CD14-positive monocyte (primary cell): ENCODE measurements at regions not wholly inside any gene's neighbourhood (a gene's known extent, or its start where the extent isn't known, plus 50 kb on each side); places are given as distances from the start of the nearest gene placed in this dataset.

Experiments
- DNase-seq, 3 donors: peaks; one replicate each; pipeline ENCODE4 v3.0.0-alpha.2; 2011 to 2022
- H2AFZ ChIP-seq: 2 replicates; pipeline ENCODE4 v1.6.0; 2012; ENCODE audit warnings: mild to moderate bottlenecking, low read depth, low read length, inconsistent platforms; ENCODE audit not compliant: insufficient read depth, poor library complexity, severe bottlenecking
- H3K27ac ChIP-seq, 2 donors: 1 replicate in 1 of 2; 2 replicates in 1 of 2; pipeline ENCODE4 v1.5.1; 2012 to 2013; ENCODE audit warnings: low read length in 2 of 2, control low read depth in 1 of 2, inconsistent platforms in 1 of 2, low read depth in 1 of 2, mild to moderate bottlenecking in 1 of 2
- H3K27me3 ChIP-seq, 2 donors: one replicate each; pipeline versions ENCODE4 v1.6.0 to v1.6.1; 2011 to 2013; ENCODE audit warnings: low read length in 2 of 2; ENCODE audit not compliant: control insufficient read depth in 2 of 2, insufficient read depth in 2 of 2
- H3K36me3 ChIP-seq, 2 donors: replicated peaks in 1 of 2; 1 replicate in 1 of 2; 2 replicates in 1 of 2; pipeline versions ENCODE4 v1.5.1 to v1.6.1; 2012 to 2013; ENCODE audit warnings: low read length in 2 of 2, control low read depth in 1 of 2, inconsistent platforms in 1 of 2, mild to moderate bottlenecking in 1 of 2; ENCODE audit not compliant: insufficient read depth in 2 of 2, control insufficient read depth in 1 of 2
- H3K4me1 ChIP-seq, 2 donors: 1 replicate in 1 of 2; 2 replicates in 1 of 2; pipeline versions ENCODE4 v1.5.1 to v1.6.1; 2012 to 2013; ENCODE audit warnings: low read length in 2 of 2, control low read depth in 1 of 2, inconsistent platforms in 1 of 2, mild to moderate bottlenecking in 1 of 2, moderate library complexity in 1 of 2; ENCODE audit not compliant: insufficient read depth in 2 of 2, control insufficient read depth in 1 of 2
- H3K4me2 ChIP-seq: replicated peaks from 2 replicates; pipeline ENCODE3; 2012; ENCODE audit warnings: low read length, moderate library complexity, mild to moderate bottlenecking; ENCODE audit not compliant: poor library complexity, severe bottlenecking; ENCODE audit errors: extremely low read depth
- H3K4me3 ChIP-seq, 3 experiments: fragments of 200-600 bp in 1 of 3; sonication (generic) in 1 of 3; replicated peaks in 1 of 3; 1 replicate in 2 of 3; 2 replicates in 1 of 3; pipeline ENCODE4 v1.5.1; 2011 to 2013; ENCODE audit warnings: low read length in 3 of 3, mild to moderate bottlenecking in 3 of 3, control low read depth in 2 of 3, low read depth in 2 of 3, inconsistent platforms in 1 of 3, moderate library complexity in 1 of 3
- H3K79me2 ChIP-seq: 2 replicates; pipeline ENCODE4 v1.6.0; 2012; ENCODE audit warnings: mild to moderate bottlenecking, control low read depth, inconsistent platforms, low read length, moderate library complexity; ENCODE audit not compliant: insufficient read depth
- H3K9ac ChIP-seq: 2 replicates; pipeline ENCODE4 v1.6.0; 2017; ENCODE audit warnings: low read length, mild to moderate bottlenecking; ENCODE audit not compliant: insufficient read depth, poor library complexity, severe bottlenecking
- H3K9me3 ChIP-seq, 2 donors: replicated peaks in 1 of 2; 1 replicate in 1 of 2; 2 replicates in 1 of 2; pipeline versions ENCODE4 v1.5.1 to v1.6.1; 2012 to 2013; ENCODE audit warnings: low read length in 2 of 2, control low read depth in 1 of 2; ENCODE audit not compliant: control insufficient read depth in 1 of 2, insufficient read depth in 1 of 2
- H4K20me1 ChIP-seq: 2 replicates; pipeline ENCODE4 v1.6.0; 2012; ENCODE audit warnings: mild to moderate bottlenecking, low read length, control low read depth, moderate library complexity; ENCODE audit not compliant: insufficient read depth
- H3K27ac Mint-ChIP-seq, 7 donors: one replicate each; pipeline ENCODE4 v1.8.0; 2020; ENCODE audit warnings: mild to moderate bottlenecking in 7 of 7, mixed read lengths in 7 of 7, moderate library complexity in 6 of 7, inconsistent platforms in 2 of 7
- H3K27me3 Mint-ChIP-seq, 3 donors: one replicate each; pipeline ENCODE4 v1.8.0; 2021 to 2022; ENCODE audit warnings: low read depth in 3 of 3, mild to moderate bottlenecking in 3 of 3, mixed read lengths in 3 of 3, moderate library complexity in 3 of 3, inconsistent platforms in 1 of 3
- H3K36me3 Mint-ChIP-seq, 2 donors: one replicate each; pipeline ENCODE4 v1.8.0; 2020; ENCODE audit warnings: mixed read lengths in 2 of 2, inconsistent platforms in 1 of 2, mild to moderate bottlenecking in 1 of 2
- H3K4me1 Mint-ChIP-seq: one replicate; pipeline ENCODE4 v1.8.0; 2020; ENCODE audit warnings: mild to moderate bottlenecking, mixed read lengths
- H3K4me3 Mint-ChIP-seq, 2 donors: one replicate each; pipeline ENCODE4 v1.8.0; 2020; ENCODE audit warnings: mild to moderate bottlenecking in 2 of 2, mixed read lengths in 2 of 2, moderate library complexity in 1 of 2
- H3K9me3 Mint-ChIP-seq, 7 donors: one replicate each; pipeline ENCODE4 v1.8.0; 2020 to 2022; ENCODE audit warnings: mixed read lengths in 7 of 7, mild to moderate bottlenecking in 6 of 7, moderate library complexity in 6 of 7, inconsistent platforms in 2 of 7
- WGBS: methylation state at CpG from one replicate; pipeline ENCODE4 v1.1.5; 2013; ENCODE audit warnings: missing lambda C conversion rate; ENCODE audit not compliant: insufficient coverage; 5-methylcytosine and 5-hydroxymethylcytosine counted together
- intact Hi-C, 2 donors: fragments of 100-400 bp; cut with micrococcal nuclease; formaldehyde crosslinking; loops; one replicate each; pipeline versions ENCODE4 v1.15.0 to v1.15.1; 2023
- TF ChIP-seq, protein P1 (sequence below): fragments of 200-600 bp; IDR thresholded peaks from one replicate; pipeline ENCODE4 v1.8.0; 2022; ENCODE audit warnings: antibody characterized with exemption, mild to moderate bottlenecking

DNA sequence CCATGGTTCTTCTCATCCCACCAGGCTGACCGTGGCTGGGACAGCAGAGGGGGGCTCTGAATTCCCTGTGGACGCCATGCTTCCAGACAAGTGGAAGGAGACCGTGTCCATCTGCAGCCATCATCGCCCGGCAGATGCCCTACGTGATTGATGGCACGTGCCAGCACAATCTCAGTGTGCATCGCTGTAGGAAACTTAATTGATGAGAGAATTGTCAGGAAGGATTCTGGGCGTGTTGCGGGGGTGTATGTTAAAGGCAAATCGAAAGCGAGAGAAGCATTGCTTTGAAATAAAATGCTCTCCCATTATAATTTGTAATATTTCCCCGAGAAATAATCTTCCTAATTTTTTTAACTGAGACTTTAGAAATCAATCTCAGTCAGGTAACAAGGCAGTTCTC, 185.5 kb upstream of the CDH4 start:
- no peak overlapping the region for H3K4me3 Mint-ChIP-seq
- no peaks in the 10 kb centered on the region for H3K4me1 ChIP-seq
- H3K9me3 Mint-ChIP-seq = peaks cover 0 to 17% (median 7%) of the 10 kb centered on the region in 7 donors

DNA sequence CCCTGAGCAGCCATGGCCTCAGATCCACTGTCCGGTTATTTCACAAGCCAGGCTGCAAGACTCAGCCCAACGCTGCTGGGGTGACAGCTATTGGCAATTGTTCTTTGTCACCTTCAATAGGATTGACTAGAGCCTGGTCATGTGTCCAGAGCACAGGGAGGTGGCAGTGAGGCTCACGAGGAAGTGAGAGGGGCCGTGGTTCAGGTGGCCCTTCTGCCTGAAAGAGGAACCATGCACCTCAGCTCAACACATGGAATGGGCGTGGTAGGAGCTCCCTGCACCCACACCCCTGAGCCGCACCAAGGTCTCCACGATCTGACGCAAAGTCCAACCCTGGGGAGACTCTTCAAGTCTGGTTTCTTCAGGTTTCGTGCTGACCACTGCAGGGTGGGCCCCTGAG, 184.8 kb upstream of the CDH4 start:
- TF ChIP-seq, protein P1, sequence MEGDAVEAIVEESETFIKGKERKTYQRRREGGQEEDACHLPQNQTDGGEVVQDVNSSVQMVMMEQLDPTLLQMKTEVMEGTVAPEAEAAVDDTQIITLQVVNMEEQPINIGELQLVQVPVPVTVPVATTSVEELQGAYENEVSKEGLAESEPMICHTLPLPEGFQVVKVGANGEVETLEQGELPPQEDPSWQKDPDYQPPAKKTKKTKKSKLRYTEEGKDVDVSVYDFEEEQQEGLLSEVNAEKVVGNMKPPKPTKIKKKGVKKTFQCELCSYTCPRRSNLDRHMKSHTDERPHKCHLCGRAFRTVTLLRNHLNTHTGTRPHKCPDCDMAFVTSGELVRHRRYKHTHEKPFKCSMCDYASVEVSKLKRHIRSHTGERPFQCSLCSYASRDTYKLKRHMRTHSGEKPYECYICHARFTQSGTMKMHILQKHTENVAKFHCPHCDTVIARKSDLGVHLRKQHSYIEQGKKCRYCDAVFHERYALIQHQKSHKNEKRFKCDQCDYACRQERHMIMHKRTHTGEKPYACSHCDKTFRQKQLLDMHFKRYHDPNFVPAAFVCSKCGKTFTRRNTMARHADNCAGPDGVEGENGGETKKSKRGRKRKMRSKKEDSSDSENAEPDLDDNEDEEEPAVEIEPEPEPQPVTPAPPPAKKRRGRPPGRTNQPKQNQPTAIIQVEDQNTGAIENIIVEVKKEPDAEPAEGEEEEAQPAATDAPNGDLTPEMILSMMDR = no peak

More for the DNA sequence above, 185.5 kb upstream of the CDH4 start:
- no peaks in the 10 kb centered on the region for H4K20me1 ChIP-seq
- H3K9me3 ChIP-seq = peaks cover 0 to 38% of the 10 kb centered on the region in 2 donors
- intact Hi-C loops = no loop called here
- H3K36me3 Mint-ChIP-seq = no peaks in the 10 kb centered on the region
- H2AFZ ChIP-seq = no peak overlapping the region
- DNase-seq = no peak
- H3K4me2 ChIP-seq = no peak overlapping the region
- H3K27me3 ChIP-seq = no peaks in the 10 kb centered on the region
- H3K27ac Mint-ChIP-seq = peak overlapping the region in 1 of 7 donors; percentile 71
- H3K27me3 Mint-ChIP-seq = peaks cover 0 to 3% (median 0%) of the 10 kb centered on the region in 3 donors
- H3K36me3 ChIP-seq = no peaks in the 10 kb centered on the region
- H3K4me1 Mint-ChIP-seq = no peaks in the 10 kb centered on the region
- 88% methylated on average over 6 of the region's 13 CpGs for WGBS
- H3K4me3 ChIP-seq = no peak overlapping the region
- TF ChIP-seq, protein P1 = no peak
- no peaks in the 10 kb centered on the region for H3K79me2 ChIP-seq
- H3K27ac ChIP-seq = no peak overlapping the region
- H3K9ac ChIP-seq = no peak overlapping the region

More for the DNA sequence above, 184.8 kb upstream of the CDH4 start:
- intact Hi-C loops = no loop called here
- no peak overlapping the region for H3K9ac ChIP-seq
- H2AFZ ChIP-seq = no peak overlapping the region
- Mint-ChIP-seq H3K27me3 (peaks cover 0 to 3% (median 0%) of the 10 kb centered on the region in 3 donors), H3K4me3 (no peak overlapping the region), H3K4me1 (no peaks in the 10 kb centered on the region), H3K27ac (no peak overlapping the region), H3K36me3 (no peaks in the 10 kb centered on the region), H3K9me3 (peaks cover 0 to 14% (median 6%) of the 10 kb centered on the region in 7 donors)
- H3K9me3 ChIP-seq = peaks cover 0 to 32% of the 10 kb centered on the region in 2 donors
- no peak overlapping the region for H3K4me2 ChIP-seq
- H3K27ac ChIP-seq = no peak overlapping the region
- no peaks in the 10 kb centered on the region for H4K20me1 ChIP-seq
- no peak overlapping the region for H3K4me3 ChIP-seq
- no peaks in the 10 kb centered on the region for H3K27me3 ChIP-seq
- H3K4me1 ChIP-seq = no peaks in the 10 kb centered on the region
- no peaks in the 10 kb centered on the region for H3K36me3 ChIP-seq
- no peak for DNase-seq
- WGBS = 76% methylated on average over 9 of the region's 9 CpGs
- H3K79me2 ChIP-seq = no peaks in the 10 kb centered on the region
